ENCODE measurements at regions not wholly inside any gene's neighbourhood (a gene's known extent, or its start where the extent isn't known, plus 50 kb on each side); places are given as distances from the start of the nearest gene placed in this dataset.

DNA sequence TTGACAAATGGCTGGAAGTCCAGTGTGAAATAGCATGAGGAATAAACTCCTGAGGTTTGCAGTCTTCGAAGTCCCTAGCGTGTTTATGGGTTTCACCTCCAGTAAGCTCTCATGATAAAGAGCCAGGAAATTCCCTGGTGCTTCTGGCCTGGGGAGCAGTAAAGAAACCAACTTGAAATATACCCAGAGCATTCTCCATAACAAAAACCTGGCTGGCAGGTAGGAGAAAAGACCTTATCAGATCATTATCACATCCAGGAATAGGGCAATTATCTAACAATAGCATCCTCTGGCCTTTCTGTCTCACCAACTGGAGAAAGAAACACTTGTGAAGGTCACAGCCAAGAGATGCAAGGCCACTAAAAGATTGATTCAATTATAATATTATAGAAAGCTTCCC lies 513.6 kb upstream of the LRRTM4 start:
- TF ChIP-seq, protein P1, sequence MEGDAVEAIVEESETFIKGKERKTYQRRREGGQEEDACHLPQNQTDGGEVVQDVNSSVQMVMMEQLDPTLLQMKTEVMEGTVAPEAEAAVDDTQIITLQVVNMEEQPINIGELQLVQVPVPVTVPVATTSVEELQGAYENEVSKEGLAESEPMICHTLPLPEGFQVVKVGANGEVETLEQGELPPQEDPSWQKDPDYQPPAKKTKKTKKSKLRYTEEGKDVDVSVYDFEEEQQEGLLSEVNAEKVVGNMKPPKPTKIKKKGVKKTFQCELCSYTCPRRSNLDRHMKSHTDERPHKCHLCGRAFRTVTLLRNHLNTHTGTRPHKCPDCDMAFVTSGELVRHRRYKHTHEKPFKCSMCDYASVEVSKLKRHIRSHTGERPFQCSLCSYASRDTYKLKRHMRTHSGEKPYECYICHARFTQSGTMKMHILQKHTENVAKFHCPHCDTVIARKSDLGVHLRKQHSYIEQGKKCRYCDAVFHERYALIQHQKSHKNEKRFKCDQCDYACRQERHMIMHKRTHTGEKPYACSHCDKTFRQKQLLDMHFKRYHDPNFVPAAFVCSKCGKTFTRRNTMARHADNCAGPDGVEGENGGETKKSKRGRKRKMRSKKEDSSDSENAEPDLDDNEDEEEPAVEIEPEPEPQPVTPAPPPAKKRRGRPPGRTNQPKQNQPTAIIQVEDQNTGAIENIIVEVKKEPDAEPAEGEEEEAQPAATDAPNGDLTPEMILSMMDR (conservative IDR thresholded peaks at IDR 0.05; ENCODE audit: low read length), result no peak
- TF ChIP-seq EZH2phosphoT487 (IDR thresholded peaks at IDR 0.05; ENCODE audit: borderline replicate concordance), result no peak

All from Loucy (cell line).